Suprapubic skin (tissue), 4 donors: ENCODE measurements at regions not wholly inside any gene's neighbourhood (a gene's known extent, or its start where the extent isn't known, plus 50 kb on each side); places are given as distances from the start of the nearest gene placed in this dataset.

Source experiments
- DNase-seq, 2 donors: peaks; one replicate each; pipeline ENCODE4 v3.0.0-alpha.2; 2019; ENCODE audit warnings: low spot score in 2 of 2
- H3K27ac ChIP-seq: fragments of 200-600 bp; sonication (generic); one replicate; pipeline ENCODE4 v1.5.1; 2019
- H3K27me3 ChIP-seq: fragments of 200-600 bp; sonication (generic); one replicate; pipeline ENCODE4 v1.5.1; 2019
- H3K36me3 ChIP-seq: fragments of 200-600 bp; sonication (generic); one replicate; pipeline ENCODE4 v1.5.1; 2019
- H3K4me1 ChIP-seq: fragments of 200-600 bp; sonication (generic); one replicate; pipeline ENCODE4 v1.5.1; 2019
- H3K4me3 ChIP-seq: fragments of 200-600 bp; sonication (generic); one replicate; pipeline ENCODE4 v1.5.1; 2019; ENCODE audit warnings: mild to moderate bottlenecking
- H3K9me3 ChIP-seq: fragments of 200-600 bp; sonication (generic); one replicate; pipeline ENCODE4 v1.5.1; 2019
- CTCF ChIP-seq, 2 donors: fragments of 200-600 bp in 1 of 2; fragments of 450-650 bp in 1 of 2; sonication (generic) in 1 of 2; IDR thresholded peaks; one replicate each; pipeline ENCODE4 v1.5.1; 2016 to 2019; ENCODE audit warnings: antibody characterized with exemption in 2 of 2, mild to moderate bottlenecking in 1 of 2, moderate library complexity in 1 of 2
- EP300 ChIP-seq: sonication (generic); formaldehyde crosslinking; IDR thresholded peaks from one replicate; pipeline ENCODE4 v1.6.1; 2017; ENCODE audit warnings: antibody characterized with exemption
- POLR2A ChIP-seq, 2 donors: fragments of 450-650 bp; IDR thresholded peaks; one replicate each; pipeline ENCODE4 v1.6.1; 2017; ENCODE audit warnings: antibody characterized with exemption in 2 of 2, mild to moderate bottlenecking in 2 of 2, moderate library complexity in 2 of 2
- POLR2AphosphoS5 ChIP-seq, 3 donors: sonication (generic); formaldehyde crosslinking; IDR thresholded peaks; one replicate each; pipeline ENCODE4 v1.6.1; 2017; ENCODE audit warnings: antibody characterized with exemption in 3 of 3
- WGBS: methylation state at CpG from one replicate; pipeline ENCODE4 v1.1.5; 2018; 5-methylcytosine and 5-hydroxymethylcytosine counted together

GRCh38 chr12:125889742-125890141 is 824.5 kb downstream of the AACS start:
- Histone ChIP-seq H3K4me1 (no peaks in the 10 kb centered on the region), H3K36me3 (no peaks in the 10 kb centered on the region)
- 59% methylated on average over 6 of the region's 6 CpGs for WGBS

GRCh38 chr12:125890366-125890905 is 825.2 kb downstream of the AACS start:
- Histone ChIP-seq H3K27me3 (no peaks in the 10 kb centered on the region), H3K4me3 (no peak overlapping the region), H3K36me3 (no peaks in the 10 kb centered on the region), H3K9me3 (no peaks in the 10 kb centered on the region), H3K27ac (no peak overlapping the region), H3K4me1 (no peaks in the 10 kb centered on the region)
- TF ChIP-seq POLR2A (IDR thresholded peaks at IDR 0.05) (no peak), POLR2AphosphoS5 (IDR thresholded peaks at IDR 0.05) (no peak)
- 66% methylated on average over 7 of the region's 7 CpGs for WGBS
- DNase-seq, result no peak

More at GRCh38 chr12:125889742-125890141, 824.5 kb downstream of the AACS start:
- no peak overlapping the region for H3K27ac ChIP-seq
- no peaks in the 10 kb centered on the region for H3K27me3 ChIP-seq
- DNase-seq, result no peak
- H3K4me3 ChIP-seq, result no peak overlapping the region
- no peak for TF ChIP-seq POLR2AphosphoS5 (IDR thresholded peaks at IDR 0.05)
- TF ChIP-seq EP300, result no peak
- no peak for TF ChIP-seq CTCF (IDR thresholded peaks at IDR 0.05)
- no peak for TF ChIP-seq POLR2A (IDR thresholded peaks at IDR 0.05)
- H3K9me3 ChIP-seq, result no peaks in the 10 kb centered on the region

- no peaks in the 10 kb centered on the region for H3K27me3 ChIP-seq
- WGBS, result 62% methylated on average over 5 of the region's 5 CpGs
- no peak overlapping the region for H3K4me3 ChIP-seq
- no peaks in the 10 kb centered on the region for H3K9me3 ChIP-seq
- no peak for DNase-seq
- no peak overlapping the region for H3K27ac ChIP-seq
- no peaks in the 10 kb centered on the region for H3K4me1 ChIP-seq
- TF ChIP-seq CTCF (IDR thresholded peaks at IDR 0.05) (no peak), EP300 (no peak), POLR2A (IDR thresholded peaks at IDR 0.05) (no peak), POLR2AphosphoS5 (IDR thresholded peaks at IDR 0.05) (no peak)
- no peaks in the 10 kb centered on the region for H3K36me3 ChIP-seq
Observed at GRCh38 chr12:125890971-125891370, 825.7 kb downstream of the AACS start.

GRCh38 chr12:125892276-125892675 is 827.0 kb downstream of the AACS start:
- Histone ChIP-seq H3K4me3 (no peak overlapping the region), H3K9me3 (no peaks in the 10 kb centered on the region), H3K27ac (no peak overlapping the region), H3K36me3 (no peaks in the 10 kb centered on the region), H3K27me3 (no peaks in the 10 kb centered on the region), H3K4me1 (no peaks in the 10 kb centered on the region)
- TF ChIP-seq EP300 (no peak), POLR2AphosphoS5 (IDR thresholded peaks at IDR 0.05) (no peak), POLR2A (IDR thresholded peaks at IDR 0.05) (no peak), CTCF (IDR thresholded peaks at IDR 0.05) (no peak)
- WGBS, result 92% methylated on average over 1 of the region's 1 CpG
- no peak for DNase-seq

GRCh38 chr12:125902991-125903390 is 837.8 kb downstream of the AACS start:
- TF ChIP-seq EP300 (no peak), POLR2AphosphoS5 (IDR thresholded peaks at IDR 0.05) (no peak), CTCF (IDR thresholded peaks at IDR 0.05) (no peak), POLR2A (IDR thresholded peaks at IDR 0.05) (no peak)
- H3K27ac ChIP-seq, result no peak overlapping the region
- no peaks in the 10 kb centered on the region for H3K4me1 ChIP-seq
- no peaks in the 10 kb centered on the region for H3K27me3 ChIP-seq
- no peak for DNase-seq
- WGBS, result 68% methylated on average over 2 of the region's 2 CpGs
- H3K9me3 ChIP-seq, result no peaks in the 10 kb centered on the region
- no peak overlapping the region for H3K4me3 ChIP-seq
- H3K36me3 ChIP-seq, result no peaks in the 10 kb centered on the region

GRCh38 chr12:125907351-125907750 is 842.1 kb downstream of the AACS start:
- no peak overlapping the region for H3K27ac ChIP-seq
- WGBS, result 89% methylated on average over 3 of the region's 3 CpGs
- no peaks in the 10 kb centered on the region for H3K27me3 ChIP-seq
- no peak overlapping the region for H3K4me3 ChIP-seq
- DNase-seq, result no peak
- H3K36me3 ChIP-seq, result no peaks in the 10 kb centered on the region
- H3K9me3 ChIP-seq, result peaks cover 10% of the 10 kb centered on the region
- TF ChIP-seq EP300, result no peak
- no peak for TF ChIP-seq CTCF (IDR thresholded peaks at IDR 0.05)
- no peak for TF ChIP-seq POLR2AphosphoS5 (IDR thresholded peaks at IDR 0.05)
- TF ChIP-seq POLR2A (IDR thresholded peaks at IDR 0.05), result no peak
- no peaks in the 10 kb centered on the region for H3K4me1 ChIP-seq
